IMR-90 (cell line): ENCODE measurements at regions not wholly inside any gene's neighbourhood (a gene's known extent, or its start where the extent isn't known, plus 50 kb on each side); places are given as distances from the start of the nearest gene placed in this dataset.

Source experiments
- MAFK ChIP-seq: IDR thresholded peaks from 2 replicates; pipeline ENCODE4 v1.6.1; 2012; ENCODE audit warnings: low read depth, low read length, improper control_type of control experiment
- POLR2A ChIP-seq: IDR thresholded peaks from 2 replicates; pipeline ENCODE4 v1.6.1; 2012; ENCODE audit warnings: mild to moderate bottlenecking, low read depth, low read length
- TF ChIP-seq, protein P1 (sequence below): conservative IDR thresholded peaks from 2 replicates; pipeline ENCODE4 v1.5.1; 2012; ENCODE audit warnings: mild to moderate bottlenecking, low read depth, low read length, improper control_type of control experiment
- TF ChIP-seq, protein P2 (sequence below): fragments of 150-350 bp; IDR thresholded peaks from 2 replicates; pipeline ENCODE4 v1.6.1; 2017; ENCODE audit warnings: mild to moderate bottlenecking, antibody characterized with exemption, low read length, low read depth

DNA sequence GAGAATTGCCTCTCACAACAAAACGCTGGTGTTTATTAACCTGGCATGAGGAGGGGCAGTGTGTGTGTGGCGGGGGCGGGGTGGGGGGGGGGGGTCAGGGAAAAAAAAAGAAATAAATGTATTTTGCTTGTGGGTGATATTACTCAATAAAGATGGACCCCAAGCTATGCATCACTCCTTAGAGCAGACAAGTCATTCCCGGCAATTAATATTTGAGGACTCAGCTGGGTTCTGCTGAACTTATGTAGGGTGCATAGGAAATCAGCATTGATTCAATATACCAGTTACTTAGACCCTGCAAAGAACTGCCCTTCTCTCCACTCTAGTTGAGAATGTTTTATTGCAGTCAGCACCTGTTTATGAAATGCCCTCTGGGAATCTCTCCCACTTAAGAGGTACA lies 206.2 kb upstream of the MAF start:
- no peak for TF ChIP-seq POLR2A
- TF ChIP-seq, protein P1, sequence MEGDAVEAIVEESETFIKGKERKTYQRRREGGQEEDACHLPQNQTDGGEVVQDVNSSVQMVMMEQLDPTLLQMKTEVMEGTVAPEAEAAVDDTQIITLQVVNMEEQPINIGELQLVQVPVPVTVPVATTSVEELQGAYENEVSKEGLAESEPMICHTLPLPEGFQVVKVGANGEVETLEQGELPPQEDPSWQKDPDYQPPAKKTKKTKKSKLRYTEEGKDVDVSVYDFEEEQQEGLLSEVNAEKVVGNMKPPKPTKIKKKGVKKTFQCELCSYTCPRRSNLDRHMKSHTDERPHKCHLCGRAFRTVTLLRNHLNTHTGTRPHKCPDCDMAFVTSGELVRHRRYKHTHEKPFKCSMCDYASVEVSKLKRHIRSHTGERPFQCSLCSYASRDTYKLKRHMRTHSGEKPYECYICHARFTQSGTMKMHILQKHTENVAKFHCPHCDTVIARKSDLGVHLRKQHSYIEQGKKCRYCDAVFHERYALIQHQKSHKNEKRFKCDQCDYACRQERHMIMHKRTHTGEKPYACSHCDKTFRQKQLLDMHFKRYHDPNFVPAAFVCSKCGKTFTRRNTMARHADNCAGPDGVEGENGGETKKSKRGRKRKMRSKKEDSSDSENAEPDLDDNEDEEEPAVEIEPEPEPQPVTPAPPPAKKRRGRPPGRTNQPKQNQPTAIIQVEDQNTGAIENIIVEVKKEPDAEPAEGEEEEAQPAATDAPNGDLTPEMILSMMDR, result no peak
- no peak for TF ChIP-seq MAFK
- TF ChIP-seq, protein P2, sequence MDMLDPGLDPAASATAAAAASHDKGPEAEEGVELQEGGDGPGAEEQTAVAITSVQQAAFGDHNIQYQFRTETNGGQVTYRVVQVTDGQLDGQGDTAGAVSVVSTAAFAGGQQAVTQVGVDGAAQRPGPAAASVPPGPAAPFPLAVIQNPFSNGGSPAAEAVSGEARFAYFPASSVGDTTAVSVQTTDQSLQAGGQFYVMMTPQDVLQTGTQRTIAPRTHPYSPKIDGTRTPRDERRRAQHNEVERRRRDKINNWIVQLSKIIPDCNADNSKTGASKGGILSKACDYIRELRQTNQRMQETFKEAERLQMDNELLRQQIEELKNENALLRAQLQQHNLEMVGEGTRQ, result no peak
